GM19455 (cell line): ENCODE measurements at regions not wholly inside any gene's neighbourhood (a gene's known extent, or its start where the extent isn't known, plus 50 kb on each side); places are given as distances from the start of the nearest gene placed in this dataset.

ENCODE experiments used
- ATAC-seq: cut with Tn5 transposase; IDR thresholded peaks from one replicate; pipeline ENCODE4 v1.9.1; 2021; ENCODE audit not compliant: unreplicated experiment

DNA sequence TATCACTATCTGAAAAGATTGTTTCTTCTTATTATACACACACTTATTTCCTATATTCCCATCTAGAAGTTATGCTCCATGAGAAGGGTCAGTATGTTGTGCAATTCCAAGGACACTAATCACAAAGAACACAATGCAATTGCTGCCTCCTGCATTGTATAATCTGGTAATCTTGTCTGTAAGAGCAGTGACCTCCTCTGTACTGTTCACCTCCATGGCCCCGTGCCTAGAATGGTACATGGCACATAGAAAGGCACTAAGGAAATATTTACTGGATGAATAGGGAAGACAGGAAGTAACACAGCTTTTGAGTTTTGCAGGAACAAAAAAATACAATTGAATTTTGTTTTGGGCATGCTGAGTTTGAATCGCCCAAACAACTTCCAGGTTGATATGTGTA lies 214.6 kb upstream of the SALL1 start:
- ATAC-seq = no peak

- no peak for ATAC-seq
Observed at GRCh38 chr16:51359141-51359955, 208.3 kb upstream of the SALL1 start.

DNA sequence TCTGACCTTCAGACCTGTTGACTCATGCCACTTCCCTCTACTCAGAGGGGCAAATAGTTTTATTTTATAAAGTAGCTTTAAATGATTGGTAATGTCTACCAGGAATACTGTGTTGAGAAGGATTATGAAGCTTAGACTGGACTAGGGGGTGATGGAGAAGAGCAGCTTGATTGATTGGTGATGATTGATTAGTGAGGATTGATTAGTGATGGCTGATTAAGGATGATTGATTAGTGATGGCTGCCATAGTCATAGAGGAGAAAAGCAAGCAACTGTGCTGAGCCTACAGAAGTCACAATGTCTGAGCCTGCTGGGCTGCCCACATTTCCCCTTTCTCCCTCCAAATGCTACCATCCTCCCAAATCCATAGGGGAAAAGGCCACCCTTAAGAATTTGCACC lies 206.8 kb upstream of the SALL1 start:
- ATAC-seq = no peak

DNA sequence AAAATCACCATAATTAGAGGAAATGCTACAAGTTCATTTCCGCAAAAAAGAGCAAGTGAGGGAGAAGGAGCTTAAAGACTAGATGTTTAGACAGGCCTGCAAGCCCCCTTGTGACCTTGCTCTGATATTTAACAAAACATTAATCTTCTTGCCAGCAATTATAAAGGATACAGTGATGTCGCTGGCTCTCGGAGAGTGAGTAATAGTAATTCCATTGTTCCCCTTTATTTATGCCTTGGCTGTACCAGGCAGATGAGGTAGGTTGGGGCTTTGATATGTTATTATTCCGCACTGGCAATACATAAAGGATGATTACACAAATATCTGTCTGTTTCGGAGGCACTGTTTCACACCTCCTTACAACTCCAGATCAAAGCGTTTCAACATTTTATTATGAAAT lies 204.8 kb upstream of the SALL1 start:
- ATAC-seq = no peak

DNA sequence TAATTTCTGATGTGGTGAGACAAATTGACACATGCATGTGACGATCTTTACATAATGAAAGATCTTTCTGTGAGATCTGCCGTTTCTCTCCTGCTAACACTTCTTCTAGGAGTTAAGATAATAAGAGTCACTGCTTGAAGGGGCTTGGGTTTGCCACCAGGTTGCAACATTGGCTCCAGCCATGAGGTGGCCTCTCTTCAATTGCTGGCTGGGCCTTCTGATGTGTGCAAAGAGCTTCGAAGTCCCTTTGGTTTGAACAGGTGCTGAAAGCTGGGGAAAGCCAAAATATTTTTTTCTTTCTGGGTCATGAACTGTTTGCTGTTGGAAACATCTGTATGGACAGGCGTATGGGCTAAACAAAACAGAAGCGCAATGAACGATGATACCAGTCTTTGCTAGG lies 204.1 kb upstream of the SALL1 start:
- no peak for ATAC-seq

DNA sequence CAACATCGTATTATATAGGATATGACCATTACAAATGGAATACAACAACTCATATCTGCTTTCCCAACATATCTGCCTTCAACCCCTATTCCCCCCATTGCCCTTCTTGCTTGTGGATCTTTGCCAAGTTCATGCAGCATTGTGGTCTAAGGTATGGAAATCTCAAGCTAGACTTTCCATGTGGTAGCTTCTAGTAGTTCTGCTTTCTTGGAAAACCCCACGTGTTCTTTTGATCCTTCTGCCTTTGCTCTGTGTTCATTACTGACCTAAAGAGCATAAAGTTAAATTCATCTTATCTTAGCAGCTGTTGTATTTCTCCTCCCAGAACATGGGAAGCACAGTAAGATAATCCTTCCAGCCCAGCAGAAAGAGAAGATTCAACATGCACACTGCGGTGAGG lies 202.0 kb upstream of the SALL1 start:
- ATAC-seq = no peak

DNA sequence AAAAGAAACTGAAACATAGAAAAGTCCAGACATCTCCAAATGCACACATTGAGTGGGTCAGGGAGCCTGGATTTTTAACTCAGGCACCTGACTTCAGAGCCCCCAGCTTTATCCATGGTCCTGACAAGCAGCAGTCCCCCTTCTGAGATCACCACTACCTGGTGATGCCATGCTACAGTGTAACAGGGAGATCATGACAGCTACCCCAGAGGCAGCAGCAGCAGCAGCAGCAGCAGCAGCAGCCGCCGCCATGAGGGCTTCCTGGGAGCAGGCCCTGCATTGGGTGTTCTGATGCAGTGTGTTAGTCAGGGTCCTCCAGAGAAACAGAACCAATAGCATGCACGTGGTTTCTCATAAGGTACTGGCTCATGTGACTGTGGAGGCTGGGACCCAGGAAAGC lies 198.6 kb upstream of the SALL1 start:
- no peak for ATAC-seq

GRCh38 chr16:51343411-51343810 lies 192.3 kb upstream of the SALL1 start:
- no peak for ATAC-seq

- ATAC-seq = no peak
Observed at GRCh38 chr16:51341204-51341603, 190.1 kb upstream of the SALL1 start.

DNA sequence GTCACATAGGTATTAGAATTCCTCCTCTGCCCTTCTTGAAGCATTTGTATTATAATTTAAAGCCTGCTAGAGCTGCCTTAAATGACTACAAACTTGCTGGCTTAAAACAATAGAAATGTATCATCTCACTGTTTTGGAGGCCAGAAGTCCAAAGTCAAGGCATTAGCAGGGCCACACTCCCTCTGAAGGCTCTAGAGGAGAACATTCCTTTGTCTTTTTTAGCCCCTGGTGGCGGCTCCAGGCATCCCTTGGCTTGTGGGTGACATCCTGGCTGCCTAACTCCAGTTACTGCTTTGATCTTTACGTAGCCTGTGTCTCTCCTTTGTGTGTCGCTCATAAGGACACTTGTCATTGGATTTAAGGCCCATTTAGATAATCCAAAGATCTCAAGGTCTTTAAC lies 186.6 kb upstream of the SALL1 start:
- no peak for ATAC-seq

GRCh38 chr16:51328733-51329132 lies 177.7 kb upstream of the SALL1 start:
- ATAC-seq = no peak

GRCh38 chr16:51327001-51327400 lies 175.9 kb upstream of the SALL1 start:
- no peak for ATAC-seq

GRCh38 chr16:51326131-51326856 lies 175.2 kb upstream of the SALL1 start:
- no peak for ATAC-seq

DNA sequence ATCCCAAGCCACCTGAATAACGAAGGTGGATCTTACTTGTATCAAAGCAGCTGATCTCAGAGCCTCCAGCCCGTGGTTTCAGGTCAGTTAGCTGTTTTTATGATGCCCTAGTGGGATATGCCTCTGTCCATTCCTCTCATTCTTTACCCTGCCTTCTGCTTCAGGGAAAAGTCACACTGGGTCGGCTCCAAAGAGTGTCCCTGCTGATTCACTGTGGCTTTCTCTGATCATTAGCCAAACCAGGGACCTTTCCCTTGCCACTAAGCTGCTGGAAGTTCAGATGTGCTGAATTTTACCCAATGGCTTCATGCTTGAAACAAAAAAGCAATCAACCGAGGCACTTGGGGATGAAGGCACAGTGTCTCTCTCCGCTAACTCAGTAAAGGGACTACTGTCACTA lies 170.2 kb upstream of the SALL1 start:
- no peak for ATAC-seq

GRCh38 chr16:51317575-51317974 lies 166.5 kb upstream of the SALL1 start:
- ATAC-seq = no peak

GRCh38 chr16:51313198-51313597 lies 162.1 kb upstream of the SALL1 start:
- no peak for ATAC-seq

DNA sequence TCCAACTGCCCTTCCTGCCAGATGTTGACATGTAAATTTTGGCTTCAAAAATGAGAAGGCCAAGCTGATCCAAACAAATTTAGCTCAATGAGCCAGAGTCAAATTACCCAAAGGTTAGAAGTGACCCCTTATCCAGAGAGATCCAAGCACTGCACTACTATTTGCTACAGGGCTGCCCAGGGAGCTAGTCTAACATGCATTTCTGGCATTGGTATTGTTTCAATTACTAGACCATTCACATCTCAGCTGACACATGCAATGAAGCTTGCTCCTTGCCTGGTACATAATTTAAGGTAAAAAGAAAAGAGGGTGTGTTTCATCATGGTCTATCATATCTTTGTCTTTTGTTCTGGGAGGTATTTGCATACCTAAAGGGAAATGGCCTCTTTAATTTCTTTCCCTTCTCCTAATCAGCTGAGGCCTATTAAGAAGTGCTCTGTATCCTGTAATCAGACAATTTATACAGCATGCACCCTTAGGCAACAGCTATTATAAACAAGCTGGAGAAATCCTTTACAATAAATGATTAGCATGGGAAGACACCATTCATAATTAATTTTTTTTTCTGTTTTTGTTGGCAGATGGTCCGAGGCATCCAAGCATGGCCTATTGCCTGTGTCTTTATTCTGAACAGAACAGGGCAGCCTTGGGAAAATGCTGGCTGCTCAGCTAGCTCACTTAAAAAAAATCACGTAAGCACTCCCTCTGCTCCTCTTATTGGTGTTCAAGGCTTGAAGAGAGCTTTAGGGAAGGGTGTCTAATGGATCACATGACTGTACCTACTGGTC lies 161.5 kb upstream of the SALL1 start:
- no peak for ATAC-seq

- ATAC-seq = no peak
Observed at GRCh38 chr16:51310159-51310558, 159.1 kb upstream of the SALL1 start.

DNA sequence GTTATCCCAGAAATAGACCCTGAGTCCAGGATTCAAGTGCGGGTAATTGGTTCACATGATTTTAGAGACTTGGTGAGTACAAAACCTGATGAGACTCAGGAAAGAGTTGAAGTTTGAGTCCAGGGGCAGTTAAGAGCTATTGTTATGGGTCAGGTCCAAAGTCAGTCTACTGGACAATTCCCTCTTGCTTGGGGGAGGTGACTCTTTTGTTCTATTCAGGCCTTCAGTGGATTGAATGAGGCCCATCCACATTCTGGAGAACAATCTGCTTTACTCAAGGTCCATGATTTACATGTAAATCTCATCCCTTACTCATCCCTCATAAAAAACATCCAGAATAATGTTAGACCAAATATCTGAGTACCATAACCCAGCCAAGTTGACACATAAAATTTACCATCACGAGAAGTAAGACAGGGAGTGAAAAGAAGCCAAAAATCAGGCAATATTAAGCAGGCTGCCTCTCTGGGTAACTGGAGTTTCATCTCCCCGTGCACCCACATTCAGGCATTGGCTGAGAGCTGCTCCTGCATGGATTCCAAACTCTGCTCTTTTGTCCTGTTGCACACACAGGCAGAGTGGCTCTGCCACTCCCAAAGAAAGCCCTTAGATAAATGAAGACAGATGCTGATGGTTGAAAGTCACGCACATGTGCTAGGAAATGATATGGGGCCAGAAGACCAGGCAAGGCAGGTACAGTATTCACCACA lies 156.0 kb upstream of the SALL1 start:
- no peak for ATAC-seq

DNA sequence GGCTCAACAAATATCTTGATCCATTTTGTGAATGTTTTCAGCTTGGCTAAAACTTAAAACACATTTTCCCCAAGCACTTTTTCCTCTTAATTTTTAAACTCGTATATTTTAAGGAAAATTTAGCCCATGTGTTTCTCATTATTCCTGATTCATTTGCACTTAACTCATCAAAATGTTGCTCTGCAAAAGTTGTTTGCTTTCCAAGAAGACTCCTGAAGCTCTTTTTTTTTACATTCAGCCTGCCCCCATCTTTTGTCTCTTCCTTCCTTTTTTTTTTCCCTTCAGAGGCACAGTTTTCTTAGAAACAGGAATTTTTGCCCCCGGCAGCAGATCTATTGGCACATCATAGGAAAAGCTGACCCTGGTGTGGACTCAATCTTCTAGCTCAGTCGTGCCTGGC lies 155.0 kb upstream of the SALL1 start:
- ATAC-seq = no peak

- ATAC-seq = no peak
Observed at GRCh38 chr16:51305337-51305736, 154.3 kb upstream of the SALL1 start.
